Esophagus muscularis mucosa (tissue), 4 donors: ENCODE measurements at regions not wholly inside any gene's neighbourhood (a gene's known extent, or its start where the extent isn't known, plus 50 kb on each side); places are given as distances from the start of the nearest gene placed in this dataset.
A peak's percentile ranks its signal among the peaks of the same experiment; 100 is the strongest.

Experiments used
- DNase-seq: peaks from one replicate; pipeline ENCODE4 v3.0.0-alpha.2; 2017; ENCODE audit errors: extremely low spot score
- H3K27ac ChIP-seq, 4 donors: fragments of 200-600 bp; sonication (generic); replicated peaks in 1 of 4; 1 replicate in 3 of 4; 2 replicates in 1 of 4; pipeline ENCODE4 v1.5.1; 2016 to 2019; ENCODE audit warnings: mild to moderate bottlenecking in 1 of 4
- H3K27me3 ChIP-seq, 4 donors: fragments of 200-600 bp; sonication (generic); one replicate each; pipeline versions ENCODE4 v1.5.1 to v1.6.0; 2016 to 2019
- H3K36me3 ChIP-seq, 4 donors: fragments of 200-600 bp; sonication (generic); one replicate each; pipeline ENCODE4 v1.5.1; 2016 to 2019
- H3K4me1 ChIP-seq, 4 donors: fragments of 200-600 bp; sonication (generic); one replicate each; pipeline ENCODE4 v1.5.1; 2016 to 2019
- H3K4me3 ChIP-seq, 4 donors: fragments of 200-600 bp; sonication (generic); 1 replicate in 2 of 4; 2 replicates in 2 of 4; pipeline ENCODE4 v1.5.1; 2016 to 2019; ENCODE audit warnings: mild to moderate bottlenecking in 4 of 4, moderate library complexity in 1 of 4
- H3K9me3 ChIP-seq, 4 donors: fragments of 200-600 bp; sonication (generic); 1 replicate in 3 of 4; 2 replicates in 1 of 4; pipeline ENCODE4 v1.5.1; 2016 to 2019
- EP300 ChIP-seq: sonication (generic); formaldehyde crosslinking; IDR thresholded peaks from one replicate; pipeline ENCODE4 v1.6.1; 2017; ENCODE audit warnings: antibody characterized with exemption
- POLR2A ChIP-seq: fragments of 450-650 bp; IDR thresholded peaks from one replicate; pipeline ENCODE4 v1.6.1; 2017; ENCODE audit warnings: antibody characterized with exemption, moderate library complexity, mild to moderate bottlenecking, low read depth
- POLR2AphosphoS5 ChIP-seq, 2 donors: sonication (generic); formaldehyde crosslinking; IDR thresholded peaks; one replicate each; pipeline ENCODE4 v1.6.1; 2017; ENCODE audit warnings: antibody characterized with exemption in 2 of 2
- WGBS: methylation state at CpG from one replicate; pipeline ENCODE4 v1.1.5; 2018; 5-methylcytosine and 5-hydroxymethylcytosine counted together
- intact Hi-C: fragments of 100-400 bp; cut with DNase I; formaldehyde crosslinking; loops from one replicate; pipeline ENCODE4 v1.15.1; 2023
- TF ChIP-seq, protein P1 (sequence below), 3 experiments: fragments of 200-600 bp in 2 of 3; fragments of 450-650 bp in 1 of 3; sonication (generic) in 2 of 3; IDR thresholded peaks; one replicate each; pipeline ENCODE4 v1.5.1; 2017 to 2019; ENCODE audit warnings: antibody characterized with exemption in 3 of 3, mild to moderate bottlenecking in 2 of 3, moderate library complexity in 1 of 3

- no peak for DNase-seq
- H3K36me3 ChIP-seq: no peaks in the 10 kb centered on the region
- TF ChIP-seq POLR2A (no peak), EP300 (no peak), POLR2AphosphoS5 (IDR thresholded peaks at IDR 0.05) (no peak)
- TF ChIP-seq, protein P1, sequence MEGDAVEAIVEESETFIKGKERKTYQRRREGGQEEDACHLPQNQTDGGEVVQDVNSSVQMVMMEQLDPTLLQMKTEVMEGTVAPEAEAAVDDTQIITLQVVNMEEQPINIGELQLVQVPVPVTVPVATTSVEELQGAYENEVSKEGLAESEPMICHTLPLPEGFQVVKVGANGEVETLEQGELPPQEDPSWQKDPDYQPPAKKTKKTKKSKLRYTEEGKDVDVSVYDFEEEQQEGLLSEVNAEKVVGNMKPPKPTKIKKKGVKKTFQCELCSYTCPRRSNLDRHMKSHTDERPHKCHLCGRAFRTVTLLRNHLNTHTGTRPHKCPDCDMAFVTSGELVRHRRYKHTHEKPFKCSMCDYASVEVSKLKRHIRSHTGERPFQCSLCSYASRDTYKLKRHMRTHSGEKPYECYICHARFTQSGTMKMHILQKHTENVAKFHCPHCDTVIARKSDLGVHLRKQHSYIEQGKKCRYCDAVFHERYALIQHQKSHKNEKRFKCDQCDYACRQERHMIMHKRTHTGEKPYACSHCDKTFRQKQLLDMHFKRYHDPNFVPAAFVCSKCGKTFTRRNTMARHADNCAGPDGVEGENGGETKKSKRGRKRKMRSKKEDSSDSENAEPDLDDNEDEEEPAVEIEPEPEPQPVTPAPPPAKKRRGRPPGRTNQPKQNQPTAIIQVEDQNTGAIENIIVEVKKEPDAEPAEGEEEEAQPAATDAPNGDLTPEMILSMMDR (IDR thresholded peaks at IDR 0.05): no peak
- H3K9me3 ChIP-seq: peaks cover 0 to 6% (median 2%) of the 10 kb centered on the region in 4 donors
- 59% methylated on average over 4 of the region's 4 CpGs for WGBS
- no peak overlapping the region for H3K27ac ChIP-seq
- H3K4me1 ChIP-seq: no peaks in the 10 kb centered on the region
- no peaks in the 10 kb centered on the region for H3K27me3 ChIP-seq
- intact Hi-C loops: no loop called here
- no peak overlapping the region for H3K4me3 ChIP-seq
Measured at GRCh38 chr7:33824911-33825459, 80.4 kb upstream of the BMPER start.

- Histone ChIP-seq H3K4me1 (peaks cover 0 to under 1% (median 0%) of the 10 kb centered on the region in 4 donors), H3K36me3 (no peaks in the 10 kb centered on the region), H3K27me3 (no peaks in the 10 kb centered on the region), H3K9me3 (no peaks in the 10 kb centered on the region), H3K4me3 (no peak overlapping the region), H3K27ac (no peak overlapping the region)
- 67% methylated on average over 1 of the region's 1 CpG for WGBS
- TF ChIP-seq, protein P1 (IDR thresholded peaks at IDR 0.05): no peak
- no peak for TF ChIP-seq POLR2AphosphoS5 (IDR thresholded peaks at IDR 0.05)
- no peak for TF ChIP-seq POLR2A
- no peak for TF ChIP-seq EP300
- DNase-seq: no peak
- intact Hi-C loops: no loop called here
Measured at GRCh38 chr7:33825644-33826043, 79.7 kb upstream of the BMPER start.

- TF ChIP-seq, protein P1 (IDR thresholded peaks at IDR 0.05): no peak
- TF ChIP-seq POLR2AphosphoS5 (IDR thresholded peaks at IDR 0.05): no peak
- intact Hi-C loops: no loop called here
- no peaks in the 10 kb centered on the region for H3K27me3 ChIP-seq
Measured at GRCh38 chr7:33829536-33829935, 75.8 kb upstream of the BMPER start.

GRCh38 chr7:33831389-33832141 lies 73.8 kb upstream of the BMPER start:
- WGBS: 54% methylated on average over 10 of the region's 10 CpGs
- peak; percentile 93 for DNase-seq

More at GRCh38 chr7:33829536-33829935, 75.8 kb upstream of the BMPER start:
- no peaks in the 10 kb centered on the region for H3K36me3 ChIP-seq
- no peak overlapping the region for H3K27ac ChIP-seq
- DNase-seq: peak; percentile 17
- peaks cover 0 to 17% (median 13%) of the 10 kb centered on the region in 4 donors for H3K4me1 ChIP-seq
- WGBS: 99% methylated on average over 4 of the region's 4 CpGs
- no peaks in the 10 kb centered on the region for H3K9me3 ChIP-seq
- H3K4me3 ChIP-seq: no peak overlapping the region

DNA sequence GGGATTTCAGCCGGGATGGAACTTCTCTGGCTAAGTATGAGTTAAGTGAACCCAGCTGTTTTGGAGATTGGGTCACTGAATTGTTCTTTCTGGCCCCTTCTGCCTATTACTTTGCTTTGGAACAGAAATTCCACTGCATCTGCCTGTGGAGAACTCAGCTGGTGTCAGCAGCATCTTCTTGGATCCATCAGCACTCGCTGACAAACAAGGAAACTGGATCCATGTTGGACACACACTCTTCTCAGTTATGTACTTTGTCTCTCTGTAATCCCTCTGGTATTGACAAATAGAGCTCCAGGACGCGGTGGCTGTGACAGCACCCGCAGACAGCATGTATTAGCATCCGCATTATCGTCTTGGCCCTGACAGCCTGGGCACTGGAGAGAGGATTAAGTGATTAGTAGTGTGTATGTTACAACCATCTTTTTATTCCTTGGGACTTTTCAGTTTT lies 73.0 kb upstream of the BMPER start:
- Histone ChIP-seq H3K27ac (peak overlapping the region in 3 of 4 donors; percentile 11 to 58 (median 32)), H3K36me3 (no peaks in the 10 kb centered on the region), H3K27me3 (no peaks in the 10 kb centered on the region), H3K4me1 (peaks cover 0 to 17% (median 13%) of the 10 kb centered on the region in 4 donors), H3K4me3 (peak overlapping the region in 1 of 4 donors; percentile 18), H3K9me3 (no peaks in the 10 kb centered on the region)
- intact Hi-C loops: no loop called here
- TF ChIP-seq, protein P1 (IDR thresholded peaks at IDR 0.05): no peak
- no peak for TF ChIP-seq POLR2A
- TF ChIP-seq POLR2AphosphoS5 (IDR thresholded peaks at IDR 0.05): no peak
- no peak for TF ChIP-seq EP300
- peak; percentile 87 for DNase-seq
- 77% methylated on average over 7 of the region's 7 CpGs for WGBS

More at GRCh38 chr7:33831389-33832141, 73.8 kb upstream of the BMPER start:
- no peaks in the 10 kb centered on the region for H3K9me3 ChIP-seq
- peak overlapping the region in 1 of 4 donors; percentile 18 for H3K4me3 ChIP-seq
- H3K4me1 ChIP-seq: peaks cover 0 to 17% (median 13%) of the 10 kb centered on the region in 4 donors
- TF ChIP-seq POLR2AphosphoS5 (IDR thresholded peaks at IDR 0.05): peak in 1 of 2 donors; percentile 12
- no peak for TF ChIP-seq EP300
- H3K27ac ChIP-seq: peak overlapping the region in 3 of 4 donors; percentile 11 to 58 (median 32)
- H3K36me3 ChIP-seq: no peaks in the 10 kb centered on the region
- intact Hi-C loops: no loop called here
- H3K27me3 ChIP-seq: no peaks in the 10 kb centered on the region
